ENCODE measurements at regions not wholly inside any gene's neighbourhood (a gene's known extent, or its start where the extent isn't known, plus 50 kb on each side); places are given as distances from the start of the nearest gene placed in this dataset.

GRCh38 chr10:36164556-36165504, 522.7 kb upstream of the FZD8 start:
- TF ChIP-seq CTCF (conservative IDR thresholded peaks at IDR 0.05; ENCODE audit: low read depth, low read length) = no peak
- DNase-seq (ENCODE audit: low read depth) = no peak

GRCh38 chr10:36163827-36164226, 521.7 kb upstream of the FZD8 start:
- no peak for DNase-seq (ENCODE audit: low read depth)
- TF ChIP-seq CTCF (conservative IDR thresholded peaks at IDR 0.05; ENCODE audit: low read depth, low read length) = no peak
- no peak overlapping the region for H3K4me3 ChIP-seq (ENCODE audit: low read depth, low read length)

More at GRCh38 chr10:36164556-36165504, 522.7 kb upstream of the FZD8 start:
- H3K4me3 ChIP-seq (ENCODE audit: low read depth, low read length) = no peak overlapping the region

- no peak overlapping the region for H3K4me3 ChIP-seq (ENCODE audit: low read depth, low read length)
- no peak for DNase-seq (ENCODE audit: low read depth)
- no peak for TF ChIP-seq CTCF (conservative IDR thresholded peaks at IDR 0.05; ENCODE audit: low read depth, low read length)
These were observed 515.4 kb upstream of the FZD8 start for GRCh38 chr10:36157486-36157885.

GRCh38 chr10:36148207-36148606, 506.1 kb upstream of the FZD8 start:
- TF ChIP-seq CTCF (conservative IDR thresholded peaks at IDR 0.05; ENCODE audit: low read depth, low read length) = no peak
- DNase-seq (ENCODE audit: low read depth) = no peak
- no peak overlapping the region for H3K4me3 ChIP-seq (ENCODE audit: low read depth, low read length)

GRCh38 chr10:36147529-36147928, 505.4 kb upstream of the FZD8 start:
- no peak for DNase-seq (ENCODE audit: low read depth)
- no peak overlapping the region for H3K4me3 ChIP-seq (ENCODE audit: low read depth, low read length)
- no peak for TF ChIP-seq CTCF (conservative IDR thresholded peaks at IDR 0.05; ENCODE audit: low read depth, low read length)

GRCh38 chr10:36141856-36142560, 499.9 kb upstream of the FZD8 start:
- no peak for TF ChIP-seq CTCF (conservative IDR thresholded peaks at IDR 0.05; ENCODE audit: low read depth, low read length)
- no peak for DNase-seq (ENCODE audit: low read depth)
- H3K4me3 ChIP-seq (ENCODE audit: low read depth, low read length) = no peak overlapping the region
